ENCODE measurements at regions not wholly inside any gene's neighbourhood (a gene's known extent, or its start where the extent isn't known, plus 50 kb on each side); places are given as distances from the start of the nearest gene placed in this dataset.

DNA sequence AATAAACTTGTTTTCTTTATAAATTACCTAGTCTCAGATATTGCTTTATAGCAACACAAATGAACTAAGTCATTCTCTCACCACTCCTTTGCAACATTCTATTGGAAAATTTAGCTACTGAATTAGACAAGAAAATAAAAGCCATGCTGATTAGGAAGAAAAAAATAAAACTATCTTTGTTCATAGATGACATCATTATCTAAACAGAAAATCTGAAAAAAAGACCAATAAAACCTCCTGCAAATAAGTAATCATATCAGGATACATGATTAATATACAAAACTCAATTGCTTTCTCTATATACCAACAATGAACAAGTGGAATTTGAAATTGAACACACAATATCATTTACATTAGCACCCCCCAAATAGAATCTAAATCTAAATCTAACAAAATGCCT, 455.3 kb upstream of the KIF2A start:
- TF ChIP-seq, protein P1, sequence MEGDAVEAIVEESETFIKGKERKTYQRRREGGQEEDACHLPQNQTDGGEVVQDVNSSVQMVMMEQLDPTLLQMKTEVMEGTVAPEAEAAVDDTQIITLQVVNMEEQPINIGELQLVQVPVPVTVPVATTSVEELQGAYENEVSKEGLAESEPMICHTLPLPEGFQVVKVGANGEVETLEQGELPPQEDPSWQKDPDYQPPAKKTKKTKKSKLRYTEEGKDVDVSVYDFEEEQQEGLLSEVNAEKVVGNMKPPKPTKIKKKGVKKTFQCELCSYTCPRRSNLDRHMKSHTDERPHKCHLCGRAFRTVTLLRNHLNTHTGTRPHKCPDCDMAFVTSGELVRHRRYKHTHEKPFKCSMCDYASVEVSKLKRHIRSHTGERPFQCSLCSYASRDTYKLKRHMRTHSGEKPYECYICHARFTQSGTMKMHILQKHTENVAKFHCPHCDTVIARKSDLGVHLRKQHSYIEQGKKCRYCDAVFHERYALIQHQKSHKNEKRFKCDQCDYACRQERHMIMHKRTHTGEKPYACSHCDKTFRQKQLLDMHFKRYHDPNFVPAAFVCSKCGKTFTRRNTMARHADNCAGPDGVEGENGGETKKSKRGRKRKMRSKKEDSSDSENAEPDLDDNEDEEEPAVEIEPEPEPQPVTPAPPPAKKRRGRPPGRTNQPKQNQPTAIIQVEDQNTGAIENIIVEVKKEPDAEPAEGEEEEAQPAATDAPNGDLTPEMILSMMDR (IDR thresholded peaks at IDR 0.05; ENCODE audit: low read depth, low read length) = no peak
- H3K27me3 ChIP-seq = no peaks in the 10 kb centered on the region
- DNase-seq (ENCODE audit: low read depth in 1 of 2, low spot score in 1 of 2) = no peak
- H3K9me3 ChIP-seq (ENCODE audit: low read depth) = no peaks in the 10 kb centered on the region
- no peak overlapping the region for H3K4me3 ChIP-seq
- H3K36me3 ChIP-seq = no peaks in the 10 kb centered on the region
- no peaks in the 10 kb centered on the region for H3K4me1 ChIP-seq (ENCODE audit: low read depth)
- H3K27ac ChIP-seq = no peak overlapping the region

DNA sequence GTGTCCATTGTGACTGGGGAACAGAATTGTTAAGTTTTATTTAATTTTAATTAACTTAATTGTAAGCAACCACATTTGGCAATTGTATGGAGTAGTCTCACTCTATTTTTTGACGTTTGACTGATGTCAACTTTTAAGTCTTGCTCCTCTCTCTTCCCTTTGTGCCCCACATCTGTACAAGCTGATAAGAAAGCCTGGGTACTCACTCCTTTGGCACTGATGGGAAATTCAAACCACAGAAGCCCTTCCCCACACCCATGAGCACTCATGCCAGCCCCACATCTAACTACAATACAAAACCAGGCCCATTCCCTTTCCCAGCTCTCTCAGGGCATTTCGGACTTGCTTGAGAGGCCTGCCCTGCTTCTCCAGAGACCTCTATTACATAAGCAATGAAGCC, 451.5 kb upstream of the KIF2A start:
- H3K27me3 ChIP-seq = no peaks in the 10 kb centered on the region
- H3K36me3 ChIP-seq = no peaks in the 10 kb centered on the region
- TF ChIP-seq, protein P1 (IDR thresholded peaks at IDR 0.05; ENCODE audit: low read depth, low read length) = no peak
- no peaks in the 10 kb centered on the region for H3K9me3 ChIP-seq (ENCODE audit: low read depth)
- no peaks in the 10 kb centered on the region for H3K4me1 ChIP-seq (ENCODE audit: low read depth)
- no peak overlapping the region for H3K27ac ChIP-seq
- no peak overlapping the region for H3K4me3 ChIP-seq
- no peak for DNase-seq (ENCODE audit: low read depth in 1 of 2, low spot score in 1 of 2)

DNA sequence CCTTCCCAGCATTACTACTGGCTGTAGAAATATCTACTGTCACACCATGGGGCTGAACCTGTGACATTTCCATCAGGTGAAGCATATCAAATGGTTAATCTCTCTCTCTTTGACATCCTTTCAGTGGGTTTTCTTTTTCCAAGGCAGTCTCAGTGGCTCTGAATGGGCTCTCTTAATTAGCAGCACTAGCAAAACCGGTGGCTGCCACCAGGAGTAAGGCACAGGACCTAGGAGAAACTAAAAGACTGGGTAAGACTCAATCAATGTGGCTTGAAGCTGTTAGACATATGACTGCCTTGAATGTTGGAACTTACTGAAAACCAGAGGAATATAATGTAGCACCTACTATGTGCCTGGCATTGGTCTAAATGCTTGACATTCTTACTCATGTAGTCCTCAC, 445.0 kb upstream of the KIF2A start:
- DNase-seq (ENCODE audit: low read depth in 1 of 2, low spot score in 1 of 2) = no peak
- Histone ChIP-seq H3K4me3 (no peak overlapping the region), H3K36me3 (no peaks in the 10 kb centered on the region), H3K9me3 (ENCODE audit: low read depth) (no peaks in the 10 kb centered on the region), H3K4me1 (ENCODE audit: low read depth) (no peaks in the 10 kb centered on the region), H3K27me3 (no peaks in the 10 kb centered on the region), H3K27ac (no peak overlapping the region)
- TF ChIP-seq, protein P1 (IDR thresholded peaks at IDR 0.05; ENCODE audit: low read depth, low read length) = no peak

GRCh38 chr5:61866930-61867329, 439.1 kb upstream of the KIF2A start:
- Histone ChIP-seq H3K27ac (no peak overlapping the region), H3K9me3 (ENCODE audit: low read depth) (no peaks in the 10 kb centered on the region), H3K4me1 (ENCODE audit: low read depth) (no peaks in the 10 kb centered on the region), H3K27me3 (no peaks in the 10 kb centered on the region), H3K36me3 (no peaks in the 10 kb centered on the region), H3K4me3 (no peak overlapping the region)
- no peak for DNase-seq (ENCODE audit: low read depth in 1 of 2, low spot score in 1 of 2)
- TF ChIP-seq, protein P1 (IDR thresholded peaks at IDR 0.05; ENCODE audit: low read depth, low read length) = no peak

DNA sequence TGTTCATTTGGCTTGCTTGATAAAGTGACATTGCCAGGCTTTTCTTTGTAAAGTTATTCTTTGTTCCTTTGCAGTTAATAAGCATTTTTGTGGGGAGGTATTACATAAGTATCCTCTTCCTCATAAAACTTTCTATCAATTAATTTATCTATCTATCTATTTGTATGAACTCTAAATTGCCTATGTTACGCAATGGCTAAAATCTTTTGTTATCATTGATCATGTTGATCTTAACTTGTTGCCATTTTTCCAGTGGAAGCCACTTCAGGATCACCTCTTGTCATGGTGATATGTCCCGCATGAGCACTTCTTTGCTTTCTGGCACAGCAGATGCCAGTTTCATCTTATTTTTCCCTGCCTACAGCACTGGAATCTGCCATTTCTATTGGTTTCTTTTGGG, 436.7 kb upstream of the KIF2A start:
- no peak overlapping the region for H3K27ac ChIP-seq
- H3K9me3 ChIP-seq (ENCODE audit: low read depth) = no peaks in the 10 kb centered on the region
- H3K27me3 ChIP-seq = no peaks in the 10 kb centered on the region
- no peak overlapping the region for H3K4me3 ChIP-seq
- TF ChIP-seq, protein P1 (IDR thresholded peaks at IDR 0.05; ENCODE audit: low read depth, low read length) = no peak
- no peaks in the 10 kb centered on the region for H3K36me3 ChIP-seq
- no peak for DNase-seq (ENCODE audit: low read depth in 1 of 2, low spot score in 1 of 2)
- H3K4me1 ChIP-seq (ENCODE audit: low read depth) = no peaks in the 10 kb centered on the region

GRCh38 chr5:61878471-61878870, 427.5 kb upstream of the KIF2A start:
- H3K27ac ChIP-seq = no peak overlapping the region
- TF ChIP-seq, protein P1 (IDR thresholded peaks at IDR 0.05; ENCODE audit: low read depth, low read length) = no peak
- no peaks in the 10 kb centered on the region for H3K36me3 ChIP-seq
- H3K27me3 ChIP-seq = no peaks in the 10 kb centered on the region
- H3K4me1 ChIP-seq (ENCODE audit: low read depth) = no peaks in the 10 kb centered on the region
- H3K4me3 ChIP-seq = no peak overlapping the region
- no peak for DNase-seq (ENCODE audit: low read depth in 1 of 2, low spot score in 1 of 2)
- H3K9me3 ChIP-seq (ENCODE audit: low read depth) = no peaks in the 10 kb centered on the region

Data from cardiac muscle cell (in vitro differentiated cells and primary cell).